ENCODE measurements at regions not wholly inside any gene's neighbourhood (a gene's known extent, or its start where the extent isn't known, plus 50 kb on each side); places are given as distances from the start of the nearest gene placed in this dataset.

- Histone ChIP-seq H2BK15ac (replicated peaks; ENCODE audit: low read depth) (no peak overlapping the region), H4K8ac (ENCODE audit: low read depth, low read length) (no peak overlapping the region), H2BK5ac (ENCODE audit: low read length) (no peak overlapping the region), H2AK5ac (ENCODE audit: low read length) (no peak overlapping the region), H3K18ac (ENCODE audit: low read length) (no peak overlapping the region), H3K79me1 (ENCODE audit: low read length) (no peaks in the 10 kb centered on the region), H3K79me2 (ENCODE audit: control insufficient read depth, insufficient read depth, low read length) (no peaks in the 10 kb centered on the region), H3K27me3 (ENCODE audit: insufficient read depth, low read length, poor library complexity) (no peaks in the 10 kb centered on the region), H3K4me3 (ENCODE audit: low read length) (no peak overlapping the region), H3K4ac (ENCODE audit: low read depth, low read length) (no peak overlapping the region), H2BK120ac (ENCODE audit: low read depth, low read length) (no peak overlapping the region), H3K36me3 (ENCODE audit: control insufficient read depth, insufficient read depth, low read length) (no peaks in the 10 kb centered on the region), H3K9ac (ENCODE audit: low read length) (no peak overlapping the region), H3K56ac (ENCODE audit: low read length) (no peak overlapping the region), H3K27ac (ENCODE audit: low read depth, low read length) (no peak overlapping the region), H3K23ac (ENCODE audit: low read length) (no peak overlapping the region), H3K4me2 (ENCODE audit: low read length) (no peak overlapping the region), H4K5ac (ENCODE audit: low read length) (no peak overlapping the region), H3K4me1 (ENCODE audit: control insufficient read depth, low read depth, low read length) (no peaks in the 10 kb centered on the region)
- no CpG with 5 or more reads among the region's 1 CpG for WGBS (ENCODE audit: extremely low coverage, insufficient coverage, low lambda C conversion rate)
- DNase-seq: no peak
Measured at GRCh38 chr10:92792661-92793060, 55.7 kb upstream of the EXOC6 start.
